ENCODE measurements at regions not wholly inside any gene's neighbourhood (a gene's known extent, or its start where the extent isn't known, plus 50 kb on each side); places are given as distances from the start of the nearest gene placed in this dataset.
"Not testable (repeated sequence)": the region's sequence is repeated elsewhere in the genome, so short reads cannot be mapped to it uniquely, and the experiment has no call there.

DNA sequence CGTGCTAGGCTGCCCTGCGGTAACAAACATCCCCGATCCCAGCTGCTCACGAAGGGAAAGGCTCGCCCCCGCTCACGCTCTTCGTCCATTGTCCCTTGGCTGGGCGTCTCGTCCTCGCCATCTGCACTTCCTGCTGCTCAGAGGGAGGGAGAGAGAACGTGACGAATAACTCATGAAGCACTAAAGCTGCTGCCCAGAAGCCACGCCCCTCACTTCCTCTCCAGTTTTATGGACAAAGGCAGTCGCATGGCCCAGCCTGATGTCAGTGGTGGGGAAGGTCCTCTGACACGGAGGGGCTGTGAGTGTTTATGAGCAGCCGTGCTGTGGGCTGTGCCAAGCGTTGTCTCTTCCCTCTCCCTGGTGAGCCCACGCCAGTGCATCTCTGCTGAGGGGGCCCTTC lies 235.9 kb upstream of the SFSWAP start:
- not testable (repeated sequence) for DNase-seq (ENCODE audit: low read depth in 2 of 2)

DNA sequence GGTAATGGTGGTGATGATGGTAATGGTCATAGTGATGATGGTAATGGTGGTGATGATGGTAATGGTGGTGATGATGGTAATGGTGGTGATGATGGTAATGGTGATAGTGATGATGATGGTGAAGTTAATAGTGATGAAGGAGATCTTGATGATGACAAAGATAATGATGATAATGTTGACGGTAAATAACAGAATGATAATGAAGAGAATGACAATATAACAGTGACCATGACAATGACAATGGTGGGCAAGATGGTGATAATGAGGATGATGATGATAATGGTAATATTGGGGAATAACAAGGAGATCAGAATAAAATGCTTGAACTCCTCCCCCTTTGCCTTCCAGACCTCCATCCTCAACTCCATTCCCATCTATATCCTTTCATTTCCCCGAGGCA lies 233.3 kb upstream of the SFSWAP start:
- DNase-seq (ENCODE audit: low read depth in 2 of 2): no peak

DNA sequence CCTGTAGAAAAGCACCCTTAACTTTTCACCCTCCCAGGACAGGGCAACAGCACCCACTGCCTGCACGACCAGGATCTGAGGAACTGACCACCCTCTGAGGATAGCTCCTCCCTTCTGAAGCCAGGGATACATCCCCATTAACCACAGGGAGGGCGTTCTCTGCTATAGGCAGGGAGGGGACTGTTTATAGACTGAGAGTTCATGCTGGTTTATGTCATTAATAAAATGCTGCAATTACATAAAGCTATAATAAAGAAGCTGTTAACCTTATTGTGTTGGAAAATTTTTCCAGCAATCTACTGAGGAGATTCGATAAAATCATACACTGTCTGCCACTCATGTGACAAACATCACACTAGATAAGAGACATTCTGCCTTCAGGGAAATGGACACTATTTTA lies 232.4 kb upstream of the SFSWAP start:
- DNase-seq (ENCODE audit: low read depth in 2 of 2): no peak

DNA sequence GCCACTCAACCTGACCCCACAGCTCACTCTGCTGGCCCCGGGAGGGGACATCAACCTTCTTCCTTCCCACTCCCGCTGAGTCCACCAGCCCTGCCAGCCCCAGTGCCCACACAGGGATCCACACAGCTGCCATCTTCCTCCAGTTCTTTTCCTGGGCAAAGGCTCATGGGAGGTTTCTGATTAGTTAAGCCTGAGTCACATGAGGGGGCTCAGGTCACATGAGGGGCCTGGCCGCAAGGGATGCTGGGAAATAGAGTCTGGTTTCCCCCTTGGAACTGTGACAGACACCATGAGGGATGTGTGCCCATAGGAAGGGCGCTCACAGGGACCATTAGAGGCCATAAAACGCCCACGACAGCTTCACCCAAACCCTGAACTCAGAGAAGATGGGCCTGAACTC lies 228.7 kb upstream of the SFSWAP start:
- no peak for DNase-seq (ENCODE audit: low read depth in 2 of 2)

DNA sequence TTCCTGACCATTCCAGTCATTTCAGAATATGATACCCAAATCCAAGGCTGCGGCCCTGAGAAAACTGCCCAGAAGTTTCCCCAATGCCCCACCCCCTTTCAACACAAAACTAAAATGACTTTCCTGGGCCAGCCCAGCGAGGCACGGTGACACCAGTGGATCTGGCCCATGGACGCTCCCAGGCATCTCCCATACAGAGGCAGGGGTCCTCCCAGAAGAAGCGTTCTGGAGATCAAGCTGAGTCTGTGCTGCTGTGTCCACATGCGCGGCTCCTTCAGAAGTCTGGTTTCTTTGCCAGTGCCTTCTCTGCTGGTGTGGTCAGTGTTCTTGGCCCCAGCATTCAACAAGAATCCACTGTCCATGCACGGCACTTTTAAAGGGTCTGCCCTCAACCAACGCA lies 228.2 kb upstream of the SFSWAP start:
- no peak for DNase-seq (ENCODE audit: low read depth in 2 of 2)

DNA sequence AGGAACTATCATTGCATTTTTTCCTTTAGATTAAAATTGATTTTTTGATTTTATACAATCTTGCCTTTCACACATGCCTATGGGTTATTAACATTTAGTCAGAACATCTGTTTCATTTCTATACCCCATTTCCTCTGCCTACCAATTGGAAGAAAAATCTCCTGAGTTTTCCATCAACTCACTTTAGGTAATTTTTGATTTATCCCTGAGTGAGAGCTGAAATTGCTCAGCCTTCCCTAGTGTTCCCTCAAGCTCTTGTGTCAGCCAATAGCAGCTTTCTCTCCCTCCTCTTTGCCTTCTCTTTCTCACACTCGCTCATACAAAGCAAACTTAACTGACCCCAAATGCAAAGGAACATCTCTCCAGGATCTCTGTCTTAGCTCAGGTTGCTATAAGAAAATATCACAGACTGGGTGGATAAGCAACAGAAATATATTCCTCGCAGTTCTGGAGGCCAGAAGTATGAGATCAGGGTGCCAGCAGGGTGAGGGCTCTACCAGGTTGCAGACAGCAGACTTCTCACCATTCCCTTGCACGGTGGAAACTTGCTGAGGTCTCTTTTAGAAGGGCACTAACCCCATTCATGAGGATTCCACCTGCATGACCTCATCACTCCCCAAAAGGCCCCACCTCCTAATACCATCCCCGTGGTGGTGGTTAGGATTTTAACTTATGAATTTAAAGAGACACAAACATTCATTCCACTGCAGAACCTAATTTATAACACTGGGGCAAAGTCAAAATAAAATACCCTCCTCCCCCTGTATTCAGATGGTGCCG lies 224.2 kb upstream of the SFSWAP start:
- no peak for DNase-seq (ENCODE audit: low read depth in 2 of 2)

DNA sequence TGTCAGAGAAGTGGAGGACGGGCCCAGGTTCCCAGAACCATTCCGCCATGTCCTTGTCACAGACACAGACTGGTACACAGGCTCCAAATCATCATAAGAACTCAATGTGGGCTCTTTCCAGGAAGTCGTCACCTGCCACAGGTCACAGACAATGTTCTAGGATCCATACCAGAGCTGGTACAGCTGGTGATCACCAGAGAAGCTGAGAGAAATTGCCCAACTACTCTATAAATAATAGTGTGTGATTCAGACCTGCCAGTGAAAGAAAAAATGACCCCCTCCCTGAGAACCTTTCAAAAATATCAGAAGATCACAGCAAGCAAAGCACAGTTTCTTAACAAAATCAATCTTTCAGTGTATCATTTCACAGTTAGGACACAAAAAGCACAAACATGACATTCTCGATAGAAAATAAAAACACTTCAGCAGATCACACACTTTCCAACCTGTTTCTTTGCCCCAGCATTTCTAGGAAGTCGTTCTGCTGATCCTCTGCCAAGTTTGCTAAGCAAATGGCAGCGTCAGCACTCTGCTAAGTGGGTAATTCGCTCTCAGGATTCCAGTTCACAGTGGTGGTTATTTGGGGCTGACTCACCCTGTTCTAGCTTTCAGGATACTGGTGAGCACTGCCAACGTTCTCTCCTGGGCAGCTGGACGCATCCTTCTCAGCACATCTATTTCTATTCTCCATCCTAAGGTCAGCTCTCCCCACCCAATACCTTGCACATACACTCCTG lies 223.3 kb upstream of the SFSWAP start:
- no peak for DNase-seq (ENCODE audit: low read depth in 2 of 2)

DNA sequence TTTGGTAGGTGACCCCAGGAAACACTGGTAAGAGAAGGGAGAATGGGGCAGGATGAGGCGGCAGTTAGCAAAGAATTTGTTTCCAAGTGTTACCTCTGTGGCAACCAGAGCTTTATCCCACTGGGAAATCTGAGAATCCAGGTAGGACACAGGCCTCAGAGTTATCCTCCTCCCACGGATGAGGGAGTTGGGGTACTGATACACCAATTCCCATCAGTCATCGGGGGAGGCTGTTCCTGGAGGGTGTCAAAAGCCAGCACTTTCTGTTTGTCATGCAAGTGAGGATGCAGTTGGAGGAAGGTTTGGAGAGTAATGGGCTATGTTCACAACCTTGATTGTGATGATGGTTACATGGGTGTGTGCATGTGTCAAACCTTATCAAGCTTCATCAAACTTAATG lies 221.2 kb upstream of the SFSWAP start:
- no peak for DNase-seq (ENCODE audit: low read depth in 2 of 2)

DNA sequence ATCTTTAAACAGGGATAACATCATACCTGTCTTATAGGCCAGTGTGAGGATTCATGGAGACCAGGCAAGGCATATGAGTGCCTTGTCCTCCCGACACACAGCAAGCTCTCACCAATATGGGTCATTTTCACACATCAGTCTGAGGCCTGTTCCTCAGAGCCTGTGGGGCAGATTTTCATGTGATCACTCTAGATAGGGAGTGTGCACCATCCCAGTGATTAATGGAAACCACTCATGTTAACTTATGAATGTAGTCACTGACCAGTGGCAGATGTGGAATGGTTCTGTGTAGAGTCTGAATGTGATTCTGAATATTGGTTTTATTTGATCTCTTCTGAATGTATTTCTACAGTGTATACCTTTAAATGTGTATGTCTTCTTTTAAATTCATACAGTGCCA lies 219.7 kb upstream of the SFSWAP start:
- DNase-seq (ENCODE audit: low read depth in 2 of 2): no peak

DNA sequence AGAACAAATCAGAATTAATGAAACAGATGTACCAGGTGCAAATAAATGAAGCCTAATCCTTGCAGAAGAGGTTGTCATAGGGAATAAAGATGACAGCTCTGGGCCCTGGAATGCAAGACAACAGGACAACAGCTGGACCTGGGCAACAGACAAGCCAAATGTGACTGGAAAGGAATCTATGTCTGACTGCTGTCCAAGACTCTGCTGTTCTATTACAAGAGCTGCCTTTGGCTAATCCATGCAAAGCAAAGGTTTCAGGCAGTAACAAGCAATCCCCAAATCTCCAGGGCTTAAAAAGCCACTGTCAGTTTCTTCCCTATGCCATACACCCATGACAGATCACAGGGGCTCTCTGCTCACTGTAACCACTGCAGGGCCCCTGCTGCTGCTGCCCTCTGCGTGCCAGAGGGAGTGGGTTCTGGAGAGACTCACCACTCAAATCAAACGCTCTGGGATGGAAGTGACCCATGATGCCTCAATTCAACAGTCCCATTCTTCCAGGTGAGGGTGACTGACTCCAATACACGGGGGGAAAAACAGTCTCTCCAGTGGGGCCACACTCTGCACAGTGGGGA lies 218.9 kb upstream of the SFSWAP start:
- no peak for DNase-seq (ENCODE audit: low read depth in 2 of 2)

DNA sequence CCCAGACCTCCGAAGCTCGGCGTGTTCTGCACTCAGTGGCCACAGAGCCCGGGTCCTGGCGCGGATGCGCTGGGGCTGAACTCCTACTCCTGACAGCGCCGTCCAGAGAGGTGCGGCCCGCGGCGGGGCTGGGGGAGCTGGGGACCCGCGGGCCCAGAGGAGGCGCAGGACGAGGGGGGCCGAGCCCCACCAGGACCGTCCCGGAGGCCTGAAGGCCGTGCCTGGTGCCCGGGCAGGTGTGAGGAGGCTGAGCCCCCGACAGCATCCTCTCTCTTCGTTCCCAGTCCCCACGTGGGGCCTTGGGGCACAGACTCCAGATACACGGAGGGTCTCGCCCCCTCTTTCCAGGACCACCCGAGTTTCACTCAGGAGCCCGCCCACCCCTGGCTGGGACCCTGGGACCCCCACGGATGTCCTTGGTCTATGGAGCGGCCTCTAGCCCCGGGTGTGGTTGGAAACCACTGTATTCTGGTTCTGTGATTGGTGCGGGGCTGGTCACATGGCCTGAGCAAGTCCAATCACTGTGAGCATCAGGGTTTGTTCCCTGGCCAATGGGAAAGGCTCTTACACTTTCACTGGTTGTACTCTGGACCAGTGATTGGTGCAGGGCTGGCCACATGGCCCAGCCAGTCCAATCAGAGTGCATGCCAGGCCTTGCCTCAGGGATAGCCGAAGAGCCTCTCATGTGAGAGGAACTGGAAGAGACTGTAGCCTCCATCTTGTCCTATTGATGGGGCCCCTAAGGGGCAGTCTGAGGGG lies 217.6 kb upstream of the SFSWAP start:
- DNase-seq (ENCODE audit: low read depth in 2 of 2): no peak

DNA sequence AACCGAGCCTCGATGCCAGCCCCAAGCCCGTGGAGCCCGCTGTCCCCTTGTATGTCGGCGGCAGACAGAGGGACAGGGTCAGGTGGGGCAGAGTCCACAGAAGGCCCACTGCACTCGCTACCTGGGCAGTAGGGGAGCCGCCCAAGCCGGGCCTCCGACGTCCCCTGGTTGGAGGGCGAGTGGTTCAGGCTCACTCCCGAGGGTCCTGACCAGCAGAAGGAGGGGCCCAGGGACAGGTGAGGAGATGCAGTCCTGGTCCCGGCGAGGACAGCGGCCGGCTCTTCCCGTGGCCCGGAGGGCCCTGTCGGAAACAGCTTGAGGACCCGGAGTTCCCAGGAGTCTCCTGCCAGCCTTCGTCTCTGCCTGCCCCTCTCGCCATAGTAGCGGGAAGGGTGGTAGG lies 216.7 kb upstream of the SFSWAP start:
- DNase-seq (ENCODE audit: low read depth in 2 of 2): no peak

DNA sequence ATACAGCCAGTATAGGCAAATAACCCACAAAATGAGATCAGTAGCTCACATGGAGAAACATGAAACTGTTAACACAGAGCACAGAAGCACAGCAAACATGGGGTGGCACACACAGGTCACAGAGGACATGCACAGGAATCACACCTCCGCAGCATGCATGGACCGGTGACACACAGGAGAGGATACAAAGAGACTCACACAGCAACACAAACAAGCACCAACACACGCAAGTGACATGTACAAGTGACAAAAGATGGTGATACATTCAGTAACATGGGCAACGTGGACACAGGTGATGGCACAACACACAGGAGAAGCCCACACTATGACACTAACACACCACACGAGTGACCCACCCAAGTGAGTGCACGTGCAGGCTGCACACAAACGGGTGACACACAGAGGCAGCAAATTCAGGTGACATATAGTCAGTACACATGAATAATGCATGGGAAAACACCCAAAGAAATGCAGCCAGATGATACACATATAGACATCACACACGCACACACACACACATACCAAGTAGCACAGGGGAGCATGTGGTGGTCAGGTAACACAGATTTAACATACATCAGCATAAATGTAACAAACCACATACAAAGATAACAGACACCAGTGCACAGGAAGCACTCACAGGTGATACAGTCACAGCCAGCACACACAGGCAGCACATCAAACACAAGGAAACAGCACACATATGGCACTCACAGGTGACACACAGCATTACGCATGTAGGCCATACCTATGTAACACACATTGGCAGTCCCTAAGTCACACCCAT lies 216.0 kb upstream of the SFSWAP start:
- no peak for DNase-seq (ENCODE audit: low read depth in 2 of 2)

DNA sequence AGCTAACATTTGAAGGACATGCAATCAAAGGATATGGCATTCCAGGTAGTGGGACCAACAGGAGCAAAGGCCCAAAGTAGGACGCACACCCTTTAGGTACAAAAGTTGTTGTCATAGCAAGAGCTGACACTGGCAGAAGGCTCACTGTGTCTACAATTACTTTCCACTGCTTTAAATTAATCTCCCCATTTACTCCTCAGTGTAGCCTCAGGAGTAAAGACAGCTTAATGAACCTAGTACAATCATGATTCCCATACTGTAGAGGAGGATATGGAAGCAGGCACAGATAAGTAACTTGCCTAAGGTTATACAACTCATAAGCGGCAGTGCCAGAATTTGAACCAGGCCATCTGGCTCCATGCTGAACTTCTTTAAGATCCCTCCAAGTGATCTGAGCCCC lies 212.9 kb upstream of the SFSWAP start:
- DNase-seq (ENCODE audit: low read depth in 2 of 2): no peak

DNA sequence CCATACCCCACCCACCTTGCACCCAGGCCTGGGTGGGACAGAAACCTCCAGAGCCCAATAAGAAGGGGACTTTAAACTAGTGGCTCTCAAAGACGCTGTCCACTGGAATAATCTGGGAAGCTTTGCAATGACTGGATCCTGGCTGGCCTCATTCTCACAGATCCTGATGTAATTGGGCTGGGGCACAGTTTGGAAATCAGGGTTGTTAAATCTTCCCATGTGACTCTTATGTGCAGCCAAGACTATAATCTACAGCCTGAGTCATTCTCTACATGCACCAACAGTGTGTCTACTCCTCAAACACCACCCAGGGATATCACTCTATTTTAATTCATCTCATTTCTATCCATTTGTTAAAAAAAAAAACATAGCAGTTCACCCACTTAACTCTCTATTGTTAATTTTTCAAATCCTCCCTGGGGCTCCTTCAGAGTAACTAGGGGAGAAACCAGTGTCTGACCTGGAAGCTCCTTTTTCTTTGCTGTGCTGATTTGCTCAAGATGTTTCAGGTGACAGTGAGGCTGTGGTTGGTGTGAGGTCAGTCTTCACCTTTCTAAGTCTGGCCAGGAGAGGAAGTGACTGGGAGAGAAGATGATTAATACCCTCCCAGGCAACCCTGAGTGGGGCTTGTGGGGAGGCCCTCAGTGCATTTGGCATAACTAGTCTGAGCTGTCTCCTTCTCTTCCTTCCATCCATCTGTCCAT lies 211.6 kb upstream of the SFSWAP start:
- no peak for DNase-seq (ENCODE audit: low read depth in 2 of 2)

DNA sequence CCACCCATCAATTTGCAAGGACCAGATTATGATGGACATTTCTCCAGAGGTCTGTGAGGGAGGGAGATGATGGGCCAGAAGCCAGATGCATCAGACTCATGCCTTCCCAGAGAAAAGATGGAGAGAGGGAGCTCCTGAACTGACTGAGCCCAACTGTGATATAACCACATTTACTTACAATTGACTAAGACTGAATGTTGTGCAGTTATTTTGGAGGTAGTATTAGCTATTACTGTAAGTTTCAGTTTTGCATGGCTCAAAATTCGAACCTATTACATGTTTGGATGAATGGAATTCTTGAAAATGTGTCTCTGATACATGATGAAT lies 211.1 kb upstream of the SFSWAP start:
- no peak for DNase-seq (ENCODE audit: low read depth in 2 of 2)

DNA sequence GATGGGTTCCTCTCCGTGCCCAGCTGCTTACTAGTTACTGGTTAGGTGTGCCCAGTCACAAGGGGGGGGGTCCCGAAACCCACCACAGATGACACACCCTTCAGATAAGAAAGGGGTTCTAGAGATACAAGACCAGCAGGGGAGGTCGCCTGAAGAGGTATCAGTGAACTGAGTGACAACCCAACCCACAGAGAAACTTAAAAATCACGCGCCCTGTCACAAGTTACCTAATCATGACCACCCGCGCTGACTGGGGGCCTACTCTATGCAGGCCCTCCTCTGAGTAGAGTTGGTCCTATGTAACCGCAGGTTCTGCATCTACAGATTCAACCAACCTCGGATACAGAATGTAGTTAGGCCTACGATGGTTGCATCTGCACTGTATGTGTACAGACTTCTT lies 210.3 kb upstream of the SFSWAP start:
- DNase-seq (ENCODE audit: low read depth in 2 of 2): no peak

DNA sequence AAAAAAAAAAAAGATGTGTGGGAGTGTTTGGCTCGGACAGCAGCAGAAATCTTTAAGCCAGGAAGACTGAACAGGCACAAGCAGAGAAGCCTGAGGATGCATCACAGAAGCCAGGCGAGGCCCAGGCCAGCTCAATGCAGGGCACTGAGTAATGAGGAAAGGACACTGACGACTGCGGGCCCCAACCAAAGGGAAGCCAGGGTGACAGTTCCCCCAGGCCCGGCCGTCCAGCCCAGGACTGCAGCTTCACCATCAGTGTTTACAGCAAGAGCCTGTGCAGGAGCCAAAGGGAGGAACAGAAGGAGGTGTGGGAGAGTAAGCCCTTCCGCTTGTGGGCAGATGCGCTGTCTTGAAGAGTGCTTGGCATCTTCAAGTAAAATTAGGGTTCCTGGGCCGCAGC lies 205.3 kb upstream of the SFSWAP start:
- no peak for DNase-seq (ENCODE audit: low read depth in 2 of 2)

DNA sequence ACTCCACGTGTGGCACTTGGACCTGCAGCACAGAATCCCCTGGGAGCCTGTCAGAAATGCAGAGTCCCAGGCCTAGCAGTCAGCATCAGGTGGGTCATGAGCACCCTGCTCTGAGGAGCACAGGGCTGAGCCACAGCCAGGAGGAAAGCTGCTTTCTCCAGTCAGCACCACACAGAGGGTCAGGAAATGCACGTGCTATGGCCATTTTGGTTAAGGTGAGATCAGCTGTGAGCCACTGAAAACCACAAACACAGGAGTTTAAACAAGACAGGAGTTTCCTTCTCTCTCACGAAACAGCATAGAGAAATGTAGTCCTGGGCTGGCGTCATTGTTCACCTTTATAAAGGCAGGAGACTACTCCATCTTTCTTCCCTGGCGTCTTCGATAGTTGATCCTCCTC lies 204.5 kb upstream of the SFSWAP start:
- DNase-seq (ENCODE audit: low read depth in 2 of 2): no peak

DNA sequence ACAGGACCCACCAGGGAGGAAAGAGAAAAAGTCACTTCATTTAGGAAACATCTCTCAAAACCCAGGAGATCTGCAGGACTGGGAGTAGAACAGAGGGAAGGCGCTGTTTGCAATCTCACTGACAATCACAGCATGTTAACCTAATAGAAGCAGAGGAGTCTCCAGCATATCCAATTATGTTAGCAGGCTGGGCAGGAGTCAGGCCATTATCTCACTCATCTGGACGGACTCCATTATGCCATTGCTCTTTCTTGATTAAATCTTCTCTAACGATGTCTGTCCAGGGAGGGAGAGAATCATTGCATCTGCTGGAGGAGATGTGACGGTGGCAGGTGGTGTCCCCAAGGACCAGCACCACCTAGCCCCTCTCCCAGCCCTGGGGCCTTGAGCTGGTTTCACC lies 203.8 kb upstream of the SFSWAP start:
- DNase-seq (ENCODE audit: low read depth in 2 of 2): no peak

DNA sequence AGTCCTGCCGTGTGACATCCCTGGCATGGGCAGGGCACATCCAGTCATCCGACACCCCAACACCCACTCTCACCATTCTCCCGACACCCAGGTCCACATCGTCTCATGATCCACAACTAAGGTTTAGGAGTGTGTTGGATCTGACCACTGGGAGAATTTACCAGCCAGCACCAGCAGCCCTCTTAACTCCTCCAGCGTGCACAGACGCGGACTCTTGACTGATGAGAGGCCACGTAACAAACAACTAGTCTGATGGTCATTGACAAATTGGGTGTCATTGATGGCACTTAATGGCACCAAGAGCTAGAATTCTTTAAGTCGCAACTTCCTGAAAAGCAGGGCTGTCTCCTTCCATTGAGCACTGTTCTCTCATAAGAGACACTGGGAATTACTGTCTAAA lies 203.0 kb upstream of the SFSWAP start:
- no peak for DNase-seq (ENCODE audit: low read depth in 2 of 2)
